SU-DHL-6 (cell line): ENCODE measurements at regions not wholly inside any gene's neighbourhood (a gene's known extent, or its start where the extent isn't known, plus 50 kb on each side); places are given as distances from the start of the nearest gene placed in this dataset.

Experiments
- H2AFZ ChIP-seq: fragments of 200-600 bp; sonication (generic); 2 replicates; pipeline ENCODE4 v1.6.1; 2014; ENCODE audit warnings: low read depth, mild to moderate bottlenecking, moderate library complexity, mixed read lengths, antibody characterized with exemption, low read length; ENCODE audit not compliant: severe bottlenecking
- H3F3A ChIP-seq: fragments of 200-600 bp; shearing (Covaris generic); 2 replicates; pipeline ENCODE4 v1.6.0; 2016; ENCODE audit warnings: antibody characterized with exemption, mild to moderate bottlenecking; ENCODE audit not compliant: insufficient read depth
- H3K27ac ChIP-seq: fragments of 200-600 bp; sonication (generic); 2 replicates; pipeline ENCODE4 v1.5.1; 2016; ENCODE audit warnings: low read depth, mild to moderate bottlenecking, low read length, moderate library complexity, mixed read lengths
- H3K27me3 ChIP-seq: fragments of 200-600 bp; sonication (generic), shearing (Covaris generic); 2 replicates; pipeline ENCODE4 v1.6.0; 2014; ENCODE audit warnings: mild to moderate bottlenecking, low read length
- H3K36me3 ChIP-seq: fragments of 200-600 bp; sonication (generic); 2 replicates; pipeline ENCODE4 v1.6.1; 2014; ENCODE audit warnings: mild to moderate bottlenecking, low read length, mixed read lengths
- H3K4me2 ChIP-seq: fragments of 300-600, 200-600 bp; shearing (Covaris generic), sonication (generic); 2 replicates; pipeline ENCODE4 v1.6.0; 2014; ENCODE audit warnings: low read length, low read depth, mild to moderate bottlenecking; ENCODE audit not compliant: poor library complexity, severe bottlenecking
- H3K4me3 ChIP-seq: fragments of 200-600 bp; sonication (generic); 2 replicates; pipeline ENCODE4 v1.5.1; 2014; ENCODE audit warnings: antibody characterized with exemption, low read length, mild to moderate bottlenecking, mixed read lengths; ENCODE audit not compliant: insufficient read depth, poor library complexity, severe bottlenecking
- H3K79me2 ChIP-seq: fragments of 200-600 bp; sonication (generic); 2 replicates; pipeline ENCODE4 v1.6.1; 2014; ENCODE audit warnings: mild to moderate bottlenecking, low read length, moderate library complexity; ENCODE audit not compliant: insufficient read depth
- H3K9ac ChIP-seq: fragments of 200-600 bp; sonication (generic); 2 replicates; pipeline ENCODE4 v1.7.0; 2014; ENCODE audit warnings: mild to moderate bottlenecking, low read length
- H3K9me2 ChIP-seq: fragments of 200-600 bp; sonication (generic); replicated peaks from 2 replicates; pipeline ENCODE4 v1.6.1; 2014; ENCODE audit warnings: low read length; ENCODE audit not compliant: insufficient read depth
- H3K9me3 ChIP-seq: fragments of 200-600 bp; sonication (generic); 2 replicates; pipeline ENCODE4 v1.6.1; 2014; ENCODE audit warnings: low read length, mixed read lengths; ENCODE audit not compliant: insufficient read depth
- H4K20me1 ChIP-seq: fragments of 200-600 bp; sonication (generic); 2 replicates; pipeline ENCODE4 v1.6.1; 2014; ENCODE audit warnings: low read depth, mild to moderate bottlenecking, antibody characterized with exemption, low read length, moderate library complexity, mixed read lengths
- CTCF ChIP-seq: fragments of 200-600 bp; sonication (generic); IDR thresholded peaks from one replicate; pipeline ENCODE4 v1.5.1; 2017; ENCODE audit warnings: antibody characterized with exemption, mild to moderate bottlenecking, low read length, moderate library complexity; ENCODE audit not compliant: insufficient read depth, poor library complexity, severe bottlenecking
- EZH2phosphoT487 ChIP-seq: fragments of 200-600 bp; sonication (generic), shearing (Covaris generic); conservative IDR thresholded peaks from 2 replicates; pipeline ENCODE4 v1.6.1; 2018; ENCODE audit warnings: mild to moderate bottlenecking, antibody characterized with exemption, low read length, moderate library complexity, mixed read lengths

GRCh38 chr2:136332436-136333095, 214.6 kb upstream of the CXCR4 start:
- H4K20me1 ChIP-seq = no peaks in the 10 kb centered on the region
- H3K36me3 ChIP-seq = no peaks in the 10 kb centered on the region
- no peaks in the 10 kb centered on the region for H3K79me2 ChIP-seq
- no peak for TF ChIP-seq EZH2phosphoT487
- no peak overlapping the region for H3K27ac ChIP-seq
- H3K4me2 ChIP-seq = no peak overlapping the region
- H3K9me3 ChIP-seq = no peaks in the 10 kb centered on the region
- H3K9me2 ChIP-seq = no peaks in the 10 kb centered on the region
- no peaks in the 10 kb centered on the region for H3K27me3 ChIP-seq
- no peaks in the 10 kb centered on the region for H3F3A ChIP-seq
- H3K9ac ChIP-seq = no peak overlapping the region
- H3K4me3 ChIP-seq = no peak overlapping the region
- H2AFZ ChIP-seq = no peak overlapping the region

DNA sequence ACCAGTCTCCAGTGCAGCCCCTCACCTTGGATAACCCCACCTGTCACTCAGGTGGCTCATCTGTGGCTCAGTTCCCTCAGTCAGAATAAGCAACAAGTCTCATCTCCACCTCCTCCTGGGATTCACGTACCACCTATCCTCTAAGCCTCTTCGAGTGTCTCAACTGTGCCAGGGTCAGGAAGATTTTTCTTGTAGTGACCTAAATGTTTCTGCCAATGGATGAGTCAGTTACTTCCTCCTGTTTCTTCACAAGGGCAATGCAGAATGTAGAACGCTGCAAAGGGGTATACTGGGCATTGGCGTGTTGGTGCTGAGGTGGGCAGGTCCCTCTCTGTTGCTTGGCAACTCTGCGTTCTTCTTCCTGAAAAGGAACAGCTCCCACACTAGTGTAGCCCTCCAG, 213.3 kb upstream of the CXCR4 start:
- H3K27ac ChIP-seq = no peak overlapping the region
- no peaks in the 10 kb centered on the region for H3K9me2 ChIP-seq

DNA sequence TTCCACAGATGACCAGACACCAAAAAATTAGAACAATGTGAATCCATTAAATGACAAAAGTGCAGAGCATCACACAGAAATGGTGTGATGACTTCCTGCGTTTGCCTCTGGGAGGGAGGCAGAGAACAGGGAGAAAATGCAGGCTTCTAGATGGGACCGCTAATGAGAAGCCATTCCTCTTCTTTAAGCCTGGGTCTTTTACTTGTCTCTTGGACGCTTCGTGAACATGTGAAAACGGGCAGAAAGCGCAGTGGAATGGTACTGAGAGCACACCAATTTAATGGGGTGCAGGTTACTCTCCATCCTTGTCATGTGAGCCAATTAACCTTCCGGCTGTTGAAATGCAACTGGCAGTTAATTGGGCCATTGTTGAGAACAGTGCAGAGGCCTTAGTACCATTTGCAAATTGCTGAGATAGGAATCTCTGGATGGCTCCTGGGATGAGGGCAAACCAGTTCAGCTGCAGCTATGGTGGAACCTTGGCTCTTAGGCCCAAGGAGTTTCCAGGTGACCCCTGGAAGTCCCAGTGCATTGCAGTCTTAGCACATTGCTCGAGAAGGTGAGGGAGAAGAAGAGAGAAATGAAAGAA, 210.4 kb upstream of the CXCR4 start:
- Histone ChIP-seq H3K9ac (no peak overlapping the region), H3K27me3 (no peaks in the 10 kb centered on the region), H4K20me1 (no peaks in the 10 kb centered on the region), H2AFZ (no peak overlapping the region), H3K36me3 (no peaks in the 10 kb centered on the region), H3K4me2 (no peak overlapping the region), H3K4me3 (no peak overlapping the region), H3K79me2 (no peaks in the 10 kb centered on the region), H3F3A (no peaks in the 10 kb centered on the region), H3K27ac (no peak overlapping the region), H3K9me2 (no peaks in the 10 kb centered on the region), H3K9me3 (no peaks in the 10 kb centered on the region)
- no peak for TF ChIP-seq EZH2phosphoT487

More for the DNA sequence above, 213.3 kb upstream of the CXCR4 start:
- H3K27me3 ChIP-seq = no peaks in the 10 kb centered on the region
- no peaks in the 10 kb centered on the region for H3F3A ChIP-seq
- no peak overlapping the region for H2AFZ ChIP-seq
- TF ChIP-seq CTCF = no peak
- no peak overlapping the region for H3K4me2 ChIP-seq
- no peaks in the 10 kb centered on the region for H4K20me1 ChIP-seq
- H3K79me2 ChIP-seq = no peaks in the 10 kb centered on the region
- no peak overlapping the region for H3K9ac ChIP-seq
- H3K9me3 ChIP-seq = no peaks in the 10 kb centered on the region
- no peak overlapping the region for H3K4me3 ChIP-seq
- H3K36me3 ChIP-seq = no peaks in the 10 kb centered on the region

GRCh38 chr2:136327162-136327852, 209.4 kb upstream of the CXCR4 start:
- H3F3A ChIP-seq = no peaks in the 10 kb centered on the region
- no peak overlapping the region for H2AFZ ChIP-seq
- H3K36me3 ChIP-seq = no peaks in the 10 kb centered on the region
- no peak for TF ChIP-seq CTCF
- no peak for TF ChIP-seq EZH2phosphoT487
- H4K20me1 ChIP-seq = no peaks in the 10 kb centered on the region
- H3K9me2 ChIP-seq = no peaks in the 10 kb centered on the region
- H3K9ac ChIP-seq = no peak overlapping the region
- H3K27me3 ChIP-seq = no peaks in the 10 kb centered on the region
- H3K4me3 ChIP-seq = no peak overlapping the region
- H3K79me2 ChIP-seq = no peaks in the 10 kb centered on the region
- no peaks in the 10 kb centered on the region for H3K9me3 ChIP-seq
- no peak overlapping the region for H3K4me2 ChIP-seq
- no peak overlapping the region for H3K27ac ChIP-seq
